ENCODE measurements at regions not wholly inside any gene's neighbourhood (a gene's known extent, or its start where the extent isn't known, plus 50 kb on each side); places are given as distances from the start of the nearest gene placed in this dataset.

- TF ChIP-seq ZNF394 (tag by site-specific recombination; IDR thresholded peaks at IDR 0.05; ENCODE audit: borderline replicate concordance) (no peak), ZNF416 (tag by site-specific recombination; IDR thresholded peaks at IDR 0.05) (no peak), ZNF248 (tag by site-specific recombination; IDR thresholded peaks at IDR 0.05) (no peak), PRDM6 (tag by site-specific recombination; IDR thresholded peaks at IDR 0.05) (no peak)
These were observed 59.8 kb downstream of the FAM50B start (continued) for GRCh38 chr6:3908961-3909360.

- no peaks in the 10 kb centered on the region for H3K9me3 ChIP-seq (ENCODE audit: control insufficient read depth, insufficient read depth, low read depth, low read length)
- POLR2A ChIA-PET: interaction anchor here (1.1 kb wide), 1 partner anchor 8 kb away, joined by 3 read pairs; no protein-coding TSS in a partner anchor
- H3K4me1 ChIP-seq (ENCODE audit: control insufficient read depth, insufficient read depth, low read length): peaks cover 31% of the 10 kb centered on the region
- no peak overlapping the region for H3K4me3 ChIP-seq (ENCODE audit: low read depth, low read length)
- no peak overlapping the region for H3K27ac ChIP-seq (ENCODE audit: extremely low read depth, low read depth, low read length)
- CTCF ChIA-PET: interaction anchor here (0.6 to 5.9 kb wide), 14 partner anchors 14 to 719 kb away, joined by 3 to 37 read pairs (median 3); partner anchors contain the start of gene FAM50B
- TF ChIP-seq ZSCAN4 (tag by site-specific recombination; IDR thresholded peaks at IDR 0.05): no peak
- no peak for TF ChIP-seq ZNF280C (tag by site-specific recombination; IDR thresholded peaks at IDR 0.05)
- TF ChIP-seq ZNF692 (tag by site-specific recombination; IDR thresholded peaks at IDR 0.05): no peak
- no peak for TF ChIP-seq ZNF221 (tag by site-specific recombination; IDR thresholded peaks at IDR 0.05; ENCODE audit: borderline replicate concordance)
- no peak for TF ChIP-seq ZBTB26 (tag by site-specific recombination; optimal IDR thresholded peaks at IDR 0.05)
- TF ChIP-seq WT1 (tag by site-specific recombination; IDR thresholded peaks at IDR 0.05): peak; percentile 82
- H3K36me3 ChIP-seq (ENCODE audit: control insufficient read depth in 2 of 2, insufficient read depth in 1 of 2, low read length in 2 of 2): no peaks in the 10 kb centered on the region
These were observed 61.0 kb downstream of the FAM50B start for GRCh38 chr6:3910106-3910663.

- peaks cover 31% of the 10 kb centered on the region for H3K4me1 ChIP-seq (ENCODE audit: control insufficient read depth, insufficient read depth, low read length)
- ChIA-PET POLR2A (interaction anchor here (0.5 kb wide), 1 partner anchor 845 kb away, joined by 3 read pairs; no protein-coding TSS in a partner anchor), CTCF (interaction anchor here (1.1 to 5.9 kb wide), 5 partner anchors 15 to 168 kb away, joined by 3 to 37 read pairs (median 3); partner anchors contain the start of gene FAM50B)
- H3K27ac ChIP-seq (ENCODE audit: extremely low read depth, low read depth, low read length): peak overlapping the region; percentile 44
- no peaks in the 10 kb centered on the region for H3K36me3 ChIP-seq (ENCODE audit: control insufficient read depth in 2 of 2, insufficient read depth in 1 of 2, low read length in 2 of 2)
- TF ChIP-seq PRDM2 (tag by site-specific recombination; IDR thresholded peaks at IDR 0.05; ENCODE audit: borderline replicate concordance) (0 out of 2 replicates have a peak, but pooled peaks have one; percentile 48), ZNF354C (tag by site-specific recombination; IDR thresholded peaks at IDR 0.05; ENCODE audit: borderline replicate concordance, low read depth) (no peak), ZBTB11 (tag by site-specific recombination; conservative IDR thresholded peaks at IDR 0.05; ENCODE audit: low read depth) (no peak)
- no peak overlapping the region for H3K4me3 ChIP-seq (ENCODE audit: low read depth, low read length)
- H3K9me3 ChIP-seq (ENCODE audit: control insufficient read depth, insufficient read depth, low read depth, low read length): no peaks in the 10 kb centered on the region
These were observed 62.0 kb downstream of the FAM50B start for GRCh38 chr6:3911130-3911529.
